Caco-2 (cell line): ENCODE measurements at regions not wholly inside any gene's neighbourhood (a gene's known extent, or its start where the extent isn't known, plus 50 kb on each side); places are given as distances from the start of the nearest gene placed in this dataset.

Experiments
- BruUV-seq: library from RNA; stranded (reverse); fragments of 400-500 nt; replicated peaks from 2 replicates; lab custom pipeline; 2021; lab: Mats Ljungman, UMichigan
- CTCF ChIA-PET: fragments of 300-600 bp; sonication (Branson Sonifier 250); formaldehyde crosslinking; loops from one replicate; lab custom pipeline; 2022; ENCODE audit warnings: antibody characterized with exemption; lab: Charles Lee
- POLR2A ChIA-PET: fragments of 300-600 bp; sonication (Branson Sonifier 250); formaldehyde crosslinking; loops from one replicate; lab custom pipeline; 2022; ENCODE audit warnings: antibody characterized with exemption; lab: Charles Lee
- DNase-seq, 2 experiments: peaks; one replicate each; pipeline versions ENCODE4 v3.0.0 to v3.0.0-alpha.2; 2020 to 2022
- H3K27me3 ChIP-seq: replicated peaks from 2 replicates; pipeline ENCODE4 v1.6.0; 2011; ENCODE audit warnings: low read length; ENCODE audit not compliant: control insufficient read depth, insufficient read depth
- H3K36me3 ChIP-seq: 2 replicates; pipeline ENCODE4 v1.5.1; 2011; ENCODE audit warnings: low read length; ENCODE audit not compliant: control insufficient read depth, insufficient read depth
- H3K4me1 ChIP-seq: fragments of 250-450 bp; sonication (Bioruptor Pico); 2 replicates; pipeline ENCODE4 v1.5.1; 2020; ENCODE audit warnings: mild to moderate bottlenecking
- H3K4me3 ChIP-seq: 2 replicates; pipeline ENCODE4 v1.5.1; 2011; ENCODE audit warnings: low read depth, mild to moderate bottlenecking, control low read depth, low read length
- H3K9me3 ChIP-seq: fragments of 250-450 bp; sonication (Bioruptor Pico); 2 replicates; pipeline ENCODE4 v1.5.1; 2020; ENCODE audit warnings: mild to moderate bottlenecking, moderate library complexity
- H3K27ac Mint-ChIP-seq: one replicate; pipeline ENCODE4 v1.8.0; 2022; ENCODE audit warnings: mixed read lengths; ENCODE audit not compliant: unreplicated experiment
- H3K27me3 Mint-ChIP-seq: one replicate; pipeline ENCODE4 v1.8.0; 2022; ENCODE audit warnings: mixed read lengths; ENCODE audit not compliant: insufficient read depth, unreplicated experiment
- H3K36me3 Mint-ChIP-seq: one replicate; pipeline ENCODE4 v1.8.0; 2022; ENCODE audit warnings: mild to moderate bottlenecking, mixed read lengths; ENCODE audit not compliant: insufficient read depth, unreplicated experiment
- H3K4me1 Mint-ChIP-seq: one replicate; pipeline ENCODE4 v1.8.0; 2022; ENCODE audit warnings: low read depth, mixed read lengths; ENCODE audit not compliant: unreplicated experiment
- H3K4me3 Mint-ChIP-seq: one replicate; pipeline ENCODE4 v1.8.0; 2022; ENCODE audit warnings: mild to moderate bottlenecking, moderate library complexity, mixed read lengths; ENCODE audit not compliant: unreplicated experiment
- H3K9me3 Mint-ChIP-seq: one replicate; pipeline ENCODE4 v1.8.0; 2022; ENCODE audit warnings: mixed read lengths; ENCODE audit not compliant: unreplicated experiment
- intact Hi-C: fragments of 100-400 bp; cut with micrococcal nuclease; formaldehyde crosslinking; loops from one replicate; pipeline ENCODE4 v1.10.0; 2022; ENCODE audit not compliant: unreplicated experiment
- TF ChIP-seq, protein P1 (sequence below), 2 experiments: fragments of 200-600 bp in 1 of 2; IDR thresholded peaks; 1 replicate in 1 of 2; 2 replicates in 1 of 2; pipeline versions ENCODE4 v1.5.1 to v1.8.0; 2011 to 2022; ENCODE audit warnings: antibody characterized with exemption in 1 of 2, control low read depth in 1 of 2, inconsistent platforms in 1 of 2, low read depth in 1 of 2, low read length in 1 of 2, mild to moderate bottlenecking in 1 of 2, moderate library complexity in 1 of 2; ENCODE audit not compliant: insufficient read depth in 1 of 2, severe bottlenecking in 1 of 2, unreplicated experiment in 1 of 2

DNA sequence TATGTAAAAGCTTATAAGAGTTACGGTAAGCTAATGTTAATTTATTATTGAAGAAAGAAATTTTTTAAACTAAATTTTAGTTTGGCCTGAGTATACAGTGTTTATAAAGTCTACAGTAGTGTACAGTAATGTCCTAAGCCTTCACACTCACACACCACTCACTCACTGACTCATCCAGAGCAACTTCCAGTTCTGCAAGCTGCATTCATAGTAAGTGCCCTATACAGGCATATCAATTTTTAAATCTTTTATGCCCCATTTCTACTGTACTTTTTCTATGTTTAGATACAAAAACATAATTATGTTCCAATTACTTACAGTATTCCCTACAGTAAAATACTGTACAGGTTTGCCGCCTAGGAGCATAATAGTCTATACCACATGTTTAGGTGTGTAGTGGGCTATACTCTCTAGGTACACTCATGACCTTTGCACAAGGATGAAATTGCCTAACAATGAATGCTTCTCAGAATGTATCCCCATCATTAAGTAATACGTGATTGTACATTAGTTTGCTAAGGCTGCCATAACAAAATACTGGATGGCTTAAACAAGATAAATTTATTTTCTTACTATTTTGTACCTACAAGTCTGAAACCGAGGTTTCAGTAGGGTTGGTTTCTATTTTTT lies 333.8 kb upstream of the PCDH7 start:
- H3K27me3 Mint-ChIP-seq, result no peaks in the 10 kb centered on the region
- H3K4me1 ChIP-seq, result no peaks in the 10 kb centered on the region
- no peaks in the 10 kb centered on the region for H3K9me3 ChIP-seq
- ChIA-PET CTCF (no interaction called here), POLR2A (no interaction called here)
- no peaks in the 10 kb centered on the region for H3K27me3 ChIP-seq
- intact Hi-C loops, result no loop called here
- H3K4me1 Mint-ChIP-seq, result no peaks in the 10 kb centered on the region
- no TSS peak for BruUV-seq
- no peaks in the 10 kb centered on the region for H3K36me3 Mint-ChIP-seq
- H3K36me3 ChIP-seq, result no peaks in the 10 kb centered on the region
- TF ChIP-seq, protein P1, sequence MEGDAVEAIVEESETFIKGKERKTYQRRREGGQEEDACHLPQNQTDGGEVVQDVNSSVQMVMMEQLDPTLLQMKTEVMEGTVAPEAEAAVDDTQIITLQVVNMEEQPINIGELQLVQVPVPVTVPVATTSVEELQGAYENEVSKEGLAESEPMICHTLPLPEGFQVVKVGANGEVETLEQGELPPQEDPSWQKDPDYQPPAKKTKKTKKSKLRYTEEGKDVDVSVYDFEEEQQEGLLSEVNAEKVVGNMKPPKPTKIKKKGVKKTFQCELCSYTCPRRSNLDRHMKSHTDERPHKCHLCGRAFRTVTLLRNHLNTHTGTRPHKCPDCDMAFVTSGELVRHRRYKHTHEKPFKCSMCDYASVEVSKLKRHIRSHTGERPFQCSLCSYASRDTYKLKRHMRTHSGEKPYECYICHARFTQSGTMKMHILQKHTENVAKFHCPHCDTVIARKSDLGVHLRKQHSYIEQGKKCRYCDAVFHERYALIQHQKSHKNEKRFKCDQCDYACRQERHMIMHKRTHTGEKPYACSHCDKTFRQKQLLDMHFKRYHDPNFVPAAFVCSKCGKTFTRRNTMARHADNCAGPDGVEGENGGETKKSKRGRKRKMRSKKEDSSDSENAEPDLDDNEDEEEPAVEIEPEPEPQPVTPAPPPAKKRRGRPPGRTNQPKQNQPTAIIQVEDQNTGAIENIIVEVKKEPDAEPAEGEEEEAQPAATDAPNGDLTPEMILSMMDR (IDR thresholded peaks at IDR 0.05; ENCODE audit: insufficient read depth in 1 of 2, low read depth in 1 of 2, low read length in 1 of 2, severe bottlenecking in 1 of 2, unreplicated experiment in 1 of 2), result no peak
- no peak for DNase-seq
- no peak overlapping the region for H3K4me3 Mint-ChIP-seq
- H3K9me3 Mint-ChIP-seq, result no peaks in the 10 kb centered on the region
- no peak overlapping the region for H3K27ac Mint-ChIP-seq
- no peak overlapping the region for H3K4me3 ChIP-seq

- Histone ChIP-seq H3K4me1 (peaks cover 38% of the 10 kb centered on the region), H3K4me3 (no peak overlapping the region), H3K9me3 (no peaks in the 10 kb centered on the region), H3K36me3 (no peaks in the 10 kb centered on the region), H3K27me3 (no peaks in the 10 kb centered on the region)
- CTCF ChIA-PET, result no interaction called here
- Mint-ChIP-seq H3K4me3 (no peak overlapping the region), H3K27me3 (no peaks in the 10 kb centered on the region), H3K27ac (no peak overlapping the region), H3K36me3 (peaks cover 6% of the 10 kb centered on the region), H3K4me1 (peaks cover 28% of the 10 kb centered on the region), H3K9me3 (peaks cover 6% of the 10 kb centered on the region)
- no peak for DNase-seq
- BruUV-seq, result no TSS peak
- POLR2A ChIA-PET, result no interaction called here
- TF ChIP-seq, protein P1 (IDR thresholded peaks at IDR 0.05; ENCODE audit: insufficient read depth in 1 of 2, low read depth in 1 of 2, low read length in 1 of 2, severe bottlenecking in 1 of 2, unreplicated experiment in 1 of 2), result no peak
- intact Hi-C loops, result loop anchor here (10.0 kb wide), 1 partner anchor 209 kb away; no protein-coding TSS in a partner anchor
Observed at GRCh38 chr4:30395902-30396301, 324.3 kb upstream of the PCDH7 start.

DNA sequence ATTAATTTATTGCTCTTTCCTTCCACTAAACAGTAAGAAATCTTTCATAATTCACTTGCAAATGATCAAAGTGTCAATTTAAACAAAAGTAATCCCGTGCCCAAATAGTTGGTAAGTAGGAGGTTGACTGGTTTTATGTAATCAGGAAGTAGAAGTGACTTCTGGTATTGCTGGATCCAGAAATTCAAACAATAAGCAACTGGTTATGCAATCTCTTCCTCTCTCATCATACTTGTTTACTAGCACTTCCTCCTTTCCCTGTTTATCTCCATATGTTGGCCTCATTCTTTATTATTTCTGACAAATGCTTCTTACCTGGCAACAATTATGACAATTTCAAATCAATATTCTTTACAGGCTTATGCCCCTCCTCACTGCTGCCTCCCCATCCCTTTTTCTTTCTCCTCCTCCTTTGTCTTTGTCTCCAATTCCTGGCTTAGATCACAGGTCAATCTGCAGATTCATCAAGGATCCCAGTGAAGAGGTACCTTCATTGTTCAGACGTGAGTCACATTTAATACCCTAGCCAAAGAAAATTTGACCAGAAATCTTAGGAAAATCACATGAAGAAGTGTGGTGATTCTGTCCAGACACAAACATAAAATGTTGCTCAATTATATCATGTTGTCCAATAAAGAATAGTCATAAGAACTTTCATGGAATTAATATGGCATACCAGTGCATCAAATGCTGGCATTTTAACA lies 323.2 kb upstream of the PCDH7 start:
- H3K36me3 Mint-ChIP-seq, result peaks cover 6% of the 10 kb centered on the region
- TF ChIP-seq, protein P1 (IDR thresholded peaks at IDR 0.05; ENCODE audit: insufficient read depth in 1 of 2, low read depth in 1 of 2, low read length in 1 of 2, severe bottlenecking in 1 of 2, unreplicated experiment in 1 of 2), result no peak
- H3K27ac Mint-ChIP-seq, result no peak overlapping the region
- H3K4me3 Mint-ChIP-seq, result no peak overlapping the region
- peaks cover 28% of the 10 kb centered on the region for H3K4me1 Mint-ChIP-seq
- Histone ChIP-seq H3K4me3 (no peak overlapping the region), H3K36me3 (no peaks in the 10 kb centered on the region), H3K27me3 (no peaks in the 10 kb centered on the region), H3K4me1 (peaks cover 38% of the 10 kb centered on the region), H3K9me3 (no peaks in the 10 kb centered on the region)
- intact Hi-C loops, result loop anchor here (10.0 kb wide), 1 partner anchor 208 kb away; no protein-coding TSS in a partner anchor
- no peaks in the 10 kb centered on the region for H3K27me3 Mint-ChIP-seq
- ChIA-PET POLR2A (no interaction called here), CTCF (no interaction called here)
- no TSS peak for BruUV-seq
- peaks cover 6% of the 10 kb centered on the region for H3K9me3 Mint-ChIP-seq
- no peak for DNase-seq
